ENCODE measurements at regions not wholly inside any gene's neighbourhood (a gene's known extent, or its start where the extent isn't known, plus 50 kb on each side); places are given as distances from the start of the nearest gene placed in this dataset.

DNA sequence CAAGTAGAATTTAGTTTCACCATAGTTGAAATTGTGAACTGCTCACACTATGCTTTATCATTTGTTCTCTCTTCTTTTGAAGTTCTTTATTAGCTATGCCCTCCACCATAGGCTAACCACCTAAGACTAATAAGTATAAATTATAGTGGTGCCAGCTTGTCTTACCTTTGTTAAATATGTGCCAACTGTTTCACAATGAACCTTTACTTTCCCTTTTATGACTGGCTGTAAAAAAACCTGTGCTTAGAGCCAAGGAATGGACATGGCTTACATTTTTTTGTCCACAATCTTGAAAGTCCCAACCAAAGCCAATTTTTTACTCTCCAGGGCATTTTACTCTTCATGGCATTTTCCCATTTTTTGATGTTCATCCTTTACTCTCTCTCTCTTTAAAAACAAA lies 123.5 kb upstream of the LEF1 start:
- H3K9me3 ChIP-seq (ENCODE audit: insufficient read depth, low read length): no peaks in the 10 kb centered on the region
- H3K9ac ChIP-seq (ENCODE audit: low read length): no peak overlapping the region
- H3K4me2 ChIP-seq (ENCODE audit: low read depth, low read length, poor library complexity, severe bottlenecking): no peak overlapping the region
- H3K27ac ChIP-seq (ENCODE audit: low read depth, low read length): no peak overlapping the region
- no peak overlapping the region for H3K4me3 ChIP-seq (ENCODE audit: insufficient read depth, low read length, poor library complexity, severe bottlenecking)
- H3K79me2 ChIP-seq (ENCODE audit: insufficient read depth, low read length): no peaks in the 10 kb centered on the region
- no peak overlapping the region for H2AFZ ChIP-seq (ENCODE audit: low read depth, low read length, severe bottlenecking)
- TF ChIP-seq EZH2phosphoT487 (conservative IDR thresholded peaks at IDR 0.05; ENCODE audit: low read length): no peak
- TF ChIP-seq, protein P1, sequence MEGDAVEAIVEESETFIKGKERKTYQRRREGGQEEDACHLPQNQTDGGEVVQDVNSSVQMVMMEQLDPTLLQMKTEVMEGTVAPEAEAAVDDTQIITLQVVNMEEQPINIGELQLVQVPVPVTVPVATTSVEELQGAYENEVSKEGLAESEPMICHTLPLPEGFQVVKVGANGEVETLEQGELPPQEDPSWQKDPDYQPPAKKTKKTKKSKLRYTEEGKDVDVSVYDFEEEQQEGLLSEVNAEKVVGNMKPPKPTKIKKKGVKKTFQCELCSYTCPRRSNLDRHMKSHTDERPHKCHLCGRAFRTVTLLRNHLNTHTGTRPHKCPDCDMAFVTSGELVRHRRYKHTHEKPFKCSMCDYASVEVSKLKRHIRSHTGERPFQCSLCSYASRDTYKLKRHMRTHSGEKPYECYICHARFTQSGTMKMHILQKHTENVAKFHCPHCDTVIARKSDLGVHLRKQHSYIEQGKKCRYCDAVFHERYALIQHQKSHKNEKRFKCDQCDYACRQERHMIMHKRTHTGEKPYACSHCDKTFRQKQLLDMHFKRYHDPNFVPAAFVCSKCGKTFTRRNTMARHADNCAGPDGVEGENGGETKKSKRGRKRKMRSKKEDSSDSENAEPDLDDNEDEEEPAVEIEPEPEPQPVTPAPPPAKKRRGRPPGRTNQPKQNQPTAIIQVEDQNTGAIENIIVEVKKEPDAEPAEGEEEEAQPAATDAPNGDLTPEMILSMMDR (IDR thresholded peaks at IDR 0.05; ENCODE audit: insufficient read depth, low read length, poor library complexity, severe bottlenecking): no peak
- no peaks in the 10 kb centered on the region for H3F3A ChIP-seq (ENCODE audit: insufficient read depth)
- no peaks in the 10 kb centered on the region for H3K9me2 ChIP-seq (replicated peaks; ENCODE audit: insufficient read depth, low read length)
- no peaks in the 10 kb centered on the region for H3K36me3 ChIP-seq (ENCODE audit: low read length)
- H4K20me1 ChIP-seq (ENCODE audit: low read depth, low read length): no peaks in the 10 kb centered on the region
- H3K27me3 ChIP-seq (ENCODE audit: low read length): no peaks in the 10 kb centered on the region

DNA sequence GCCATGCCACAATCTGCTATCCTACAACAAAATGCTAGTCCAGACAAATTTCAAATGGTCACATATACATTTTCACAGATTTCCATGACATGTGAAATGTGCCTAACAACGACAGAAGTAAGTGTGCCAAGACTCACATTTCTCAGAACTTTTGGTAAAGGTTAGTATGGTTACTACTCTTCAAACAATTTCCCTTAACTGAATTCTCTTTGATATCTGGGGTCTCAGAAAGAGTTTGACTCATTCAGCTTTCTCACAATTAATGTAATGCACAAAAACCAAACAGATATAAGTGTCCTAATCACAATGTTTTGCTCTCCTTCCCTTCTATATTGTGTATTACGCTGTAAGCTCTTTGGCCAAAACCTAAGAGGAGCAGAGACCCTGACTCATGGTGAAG lies 122.4 kb upstream of the LEF1 start:
- Histone ChIP-seq H3K9me2 (replicated peaks; ENCODE audit: insufficient read depth, low read length) (no peaks in the 10 kb centered on the region), H3K27ac (ENCODE audit: low read depth, low read length) (no peak overlapping the region), H4K20me1 (ENCODE audit: low read depth, low read length) (no peaks in the 10 kb centered on the region), H3K9ac (ENCODE audit: low read length) (no peak overlapping the region), H3K4me2 (ENCODE audit: low read depth, low read length, poor library complexity, severe bottlenecking) (no peak overlapping the region), H3K27me3 (ENCODE audit: low read length) (no peaks in the 10 kb centered on the region), H3K9me3 (ENCODE audit: insufficient read depth, low read length) (no peaks in the 10 kb centered on the region), H3F3A (ENCODE audit: insufficient read depth) (no peaks in the 10 kb centered on the region), H3K79me2 (ENCODE audit: insufficient read depth, low read length) (no peaks in the 10 kb centered on the region), H3K4me3 (ENCODE audit: insufficient read depth, low read length, poor library complexity, severe bottlenecking) (no peak overlapping the region), H2AFZ (ENCODE audit: low read depth, low read length, severe bottlenecking) (no peak overlapping the region), H3K36me3 (ENCODE audit: low read length) (no peaks in the 10 kb centered on the region)
- no peak for TF ChIP-seq EZH2phosphoT487 (conservative IDR thresholded peaks at IDR 0.05; ENCODE audit: low read length)
- TF ChIP-seq, protein P1 (IDR thresholded peaks at IDR 0.05; ENCODE audit: insufficient read depth, low read length, poor library complexity, severe bottlenecking): no peak

DNA sequence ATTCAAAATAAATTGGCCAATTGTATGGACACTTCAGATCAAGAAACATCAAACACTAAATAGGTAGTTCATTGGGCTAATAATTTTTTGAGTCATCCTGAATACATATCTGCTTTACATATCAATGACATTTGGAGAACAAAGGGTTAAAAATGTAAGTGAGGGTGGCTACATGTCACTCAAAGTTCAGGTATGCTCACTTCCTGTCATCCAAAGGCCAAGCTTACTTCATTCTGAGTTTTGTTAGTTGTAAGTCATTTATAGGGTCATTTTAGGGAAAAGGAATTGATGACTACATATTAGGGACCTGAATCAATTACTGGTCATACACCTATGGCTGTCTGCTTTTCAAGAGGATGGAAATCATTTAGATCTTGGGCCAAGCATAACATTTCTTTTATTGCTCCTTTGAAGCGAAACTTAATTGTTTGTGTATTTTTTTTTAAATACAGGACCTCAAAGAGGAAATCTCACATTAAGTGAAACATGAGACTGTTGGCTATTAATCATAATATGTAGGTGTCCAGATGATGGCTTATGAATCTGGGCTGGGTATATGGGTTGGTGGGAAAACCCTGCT lies 119.2 kb upstream of the LEF1 start:
- Histone ChIP-seq H4K20me1 (ENCODE audit: low read depth, low read length) (no peaks in the 10 kb centered on the region), H3K4me2 (ENCODE audit: low read depth, low read length, poor library complexity, severe bottlenecking) (no peak overlapping the region), H3K9ac (ENCODE audit: low read length) (no peak overlapping the region)

More for the DNA sequence above, 119.2 kb upstream of the LEF1 start:
- Histone ChIP-seq H2AFZ (ENCODE audit: low read depth, low read length, severe bottlenecking) (no peak overlapping the region), H3K36me3 (ENCODE audit: low read length) (no peaks in the 10 kb centered on the region), H3K27me3 (ENCODE audit: low read length) (no peaks in the 10 kb centered on the region), H3K9me3 (ENCODE audit: insufficient read depth, low read length) (no peaks in the 10 kb centered on the region), H3K79me2 (ENCODE audit: insufficient read depth, low read length) (no peaks in the 10 kb centered on the region), H3F3A (ENCODE audit: insufficient read depth) (no peaks in the 10 kb centered on the region), H3K27ac (ENCODE audit: low read depth, low read length) (no peak overlapping the region), H3K9me2 (replicated peaks; ENCODE audit: insufficient read depth, low read length) (no peaks in the 10 kb centered on the region), H3K4me3 (ENCODE audit: insufficient read depth, low read length, poor library complexity, severe bottlenecking) (no peak overlapping the region)
- TF ChIP-seq, protein P1 (IDR thresholded peaks at IDR 0.05; ENCODE audit: insufficient read depth, low read length, poor library complexity, severe bottlenecking): no peak
- no peak for TF ChIP-seq EZH2phosphoT487 (conservative IDR thresholded peaks at IDR 0.05; ENCODE audit: low read length)

Data from SU-DHL-6 (cell line).